K562 (cell line): ENCODE measurements at regions not wholly inside any gene's neighbourhood (a gene's known extent, or its start where the extent isn't known, plus 50 kb on each side); places are given as distances from the start of the nearest gene placed in this dataset.

Source experiments
- ATAC-seq: fragments of 200-7000 bp; cut with Tn5 transposase; 3 replicates; pipeline ENCODE4 v1.9.1; 2020; ENCODE audit warnings: moderate library complexity
- BruUV-seq: library from RNA; stranded (reverse); fragments of 400-500 nt; replicated peaks from 2 replicates; lab custom pipeline; 2021; lab: Mats Ljungman, UMichigan
- CTCF ChIA-PET: fragments of 300-600 bp; formaldehyde crosslinking; extraction: SDS; loops from one replicate; lab custom pipeline; 2021; ENCODE audit warnings: low intra/inter-chr PET ratio; lab: Yijun Ruan, JAX
- POLR2A ChIA-PET: fragments of 300-600, 350-650 bp; sonication (Branson Sonifier 250); formaldehyde crosslinking; extraction: SDS; loops from one replicate; lab custom pipeline; 2021; ENCODE audit warnings: antibody characterized with exemption, inconsistent platforms; lab: Yijun Ruan, JAX
- DNase-seq, 4 experiments: peaks; one replicate each; pipeline versions ENCODE4 v3.0.0 to v3.0.0-alpha.2; 2011 to 2018; ENCODE audit warnings: low spot score in 3 of 4, mixed read lengths in 3 of 4; ENCODE audit errors: extremely low read depth in 1 of 4
- FAIRE-seq: peaks from 2 replicates; lab custom pipeline; 2011; peaks lifted over from hg19 to GRCh38; lab: Jason Lieb, UNC
- H2AFZ ChIP-seq: 2 replicates; pipeline ENCODE4 v1.6.0; 2011; ENCODE audit warnings: low read depth, low read length, control low read depth, inconsistent platforms
- H3K27ac ChIP-seq: fragments of 200-600 bp; 3 replicates; pipeline ENCODE4 v1.8.0; 2011; ENCODE audit warnings: low read depth, mild to moderate bottlenecking, control low read depth, inconsistent platforms, low read length, moderate library complexity, mixed read lengths; ENCODE audit errors: extremely low read depth
- H3K27me3 ChIP-seq, 2 experiments: fragments of 300-600 bp in 1 of 2; 2 replicates in 1 of 2; 3 replicates in 1 of 2; pipeline versions ENCODE4 v1.6.0 to v1.8.0; 2011; ENCODE audit warnings: inconsistent platforms in 2 of 2, low read length in 2 of 2, mild to moderate bottlenecking in 1 of 2, mixed read lengths in 1 of 2, moderate library complexity in 1 of 2; ENCODE audit not compliant: control insufficient read depth in 2 of 2, insufficient read depth in 2 of 2
- H3K36me3 ChIP-seq: fragments of 300-600 bp; 3 replicates; pipeline ENCODE4 v1.8.0; 2011; ENCODE audit warnings: mild to moderate bottlenecking, low read length, inconsistent platforms; ENCODE audit not compliant: control insufficient read depth, insufficient read depth
- H3K4me1 ChIP-seq, 2 experiments: fragments of 200-600 bp in 1 of 2; replicated peaks in 1 of 2; 2 replicates in 1 of 2; 3 replicates in 1 of 2; pipeline versions ENCODE4 v1.5.1 to v1.8.0; 2011; ENCODE audit warnings: inconsistent platforms in 2 of 2, low read length in 2 of 2, mild to moderate bottlenecking in 1 of 2, mixed read lengths in 1 of 2, moderate library complexity in 1 of 2; ENCODE audit not compliant: control insufficient read depth in 2 of 2, insufficient read depth in 2 of 2
- H3K4me2 ChIP-seq: 2 replicates; pipeline ENCODE4 v1.6.1; 2011; ENCODE audit warnings: low read length, control low read depth, inconsistent platforms, mixed read lengths; ENCODE audit not compliant: insufficient read depth
- H3K4me3 ChIP-seq: fragments of 200-600 bp; sonication (generic), shearing (Covaris generic); 2 replicates; pipeline ENCODE4 v1.5.1; 2016; ENCODE audit warnings: control low read depth, inconsistent platforms
- H3K79me2 ChIP-seq: fragments of 200-600 bp; 3 replicates; pipeline ENCODE4 v1.8.0; 2011; ENCODE audit warnings: low read length, inconsistent platforms; ENCODE audit not compliant: control insufficient read depth, insufficient read depth
- H3K9ac ChIP-seq, 2 experiments: 2 replicates each; pipeline versions ENCODE4 v1.6.0 to v1.6.1; 2011; ENCODE audit warnings: low read depth in 2 of 2, low read length in 2 of 2, control low read depth in 1 of 2, inconsistent platforms in 1 of 2, mild to moderate bottlenecking in 1 of 2, mixed read lengths in 1 of 2; ENCODE audit not compliant: insufficient read depth in 1 of 2
- H3K9me1 ChIP-seq: one replicate; pipeline ENCODE4 v1.6.0; 2011; ENCODE audit warnings: inconsistent platforms, mild to moderate bottlenecking, low read length, moderate library complexity; ENCODE audit not compliant: control insufficient read depth, insufficient read depth
- H3K9me3 ChIP-seq: replicated peaks from 2 replicates; pipeline ENCODE4 v1.5.1; 2011; ENCODE audit warnings: low read depth, low read length, inconsistent platforms; ENCODE audit not compliant: control insufficient read depth, insufficient read depth
- H4K20me1 ChIP-seq: replicated peaks from 2 replicates; pipeline ENCODE4 v1.6.1; 2011; ENCODE audit warnings: low read length, inconsistent platforms, mixed read lengths; ENCODE audit not compliant: control insufficient read depth, insufficient read depth
- HOXB6 ChIP-seq: fragments of 250-450 bp; sonication (Bioruptor Pico); IDR thresholded peaks from 2 replicates; pipeline ENCODE4 v1.5.1; 2022; ENCODE audit warnings: mild to moderate bottlenecking, borderline replicate concordance
- LARP7 ChIP-seq: fragments of 450-650 bp; IDR thresholded peaks from 2 replicates; pipeline ENCODE4 v1.6.1; 2016
- MCM7 ChIP-seq, 2 experiments: fragments of 450-650 bp; IDR thresholded peaks; 2 replicates each; pipeline ENCODE4 v1.6.1; 2016 to 2018
- NBN ChIP-seq: fragments of 450-650 bp; IDR thresholded peaks from 2 replicates; pipeline ENCODE4 v1.6.1; 2016; ENCODE audit warnings: low read depth, mild to moderate bottlenecking
- NR2C2 ChIP-seq, 2 experiments: fragments of 200-800 bp in 1 of 2; sonication (Bioruptor generic) in 1 of 2; sonication (generic) in 1 of 2; formaldehyde crosslinking in 1 of 2; IDR thresholded peaks; 2 replicates each; pipeline versions ENCODE4 v1.6.1 to v1.8.0; 2016 to 2022; ENCODE audit warnings: mild to moderate bottlenecking in 1 of 2, missing compliant biosample characterization in 1 of 2, missing genetic modification characterization in 1 of 2, missing genetic modification reagents in 1 of 2
- TFAM ChIP-seq: fragments of 250-450 bp; sonication (Bioruptor Pico); conservative IDR thresholded peaks from 2 replicates; pipeline ENCODE4 v1.5.0; 2021; ENCODE audit warnings: mild to moderate bottlenecking, moderate library complexity
- WGBS: fragments of 100-300 bp; shearing (Covaris generic); methylation state at CpG from one replicate; pipeline ENCODE4 v1.1.6; 2016; ENCODE audit warnings: low coverage, mixed read lengths; ENCODE audit not compliant: insufficient coverage; ENCODE audit errors: missing lambda C conversion rate; 5-methylcytosine and 5-hydroxymethylcytosine counted together
- in situ Hi-C: fragments of 300-500 bp; cut with MboI; formaldehyde crosslinking; loops from 4 replicates; pipeline ENCODE4 v1.15.0; 2018; ENCODE audit warnings: inconsistent platforms, mixed read lengths
- intact Hi-C: fragments of 100-400 bp; cut with micrococcal nuclease; formaldehyde crosslinking; loops from 2 replicates; pipeline ENCODE4 v1.14.2; 2022
- TF ChIP-seq, protein P1 (sequence below): fragments of 200-800 bp; sonication (Bioruptor generic); IDR thresholded peaks from 2 replicates; pipeline ENCODE4 v1.6.1; 2017; ENCODE audit warnings: missing genetic modification characterization, missing compliant biosample characterization
- TF ChIP-seq, protein P2 (sequence below), 2 experiments: fragments of 450-650 bp in 1 of 2; sonication (generic) in 1 of 2; formaldehyde crosslinking; conservative IDR thresholded peaks; 2 replicates each; pipeline versions ENCODE4 v1.4.0 to v1.8.1; 2020 to 2022; ENCODE audit warnings: mild to moderate bottlenecking in 1 of 2, missing genetic modification reagents in 1 of 2
- TF ChIP-seq, protein P3 (sequence below), 2 experiments: IDR thresholded peaks in 1 of 2; conservative IDR thresholded peaks in 1 of 2; 2 replicates each; pipeline ENCODE4 v1.6.1; 2016; ENCODE audit warnings: low read depth in 2 of 2, mild to moderate bottlenecking in 1 of 2, missing compliant biosample characterization in 1 of 2, missing genetic modification characterization in 1 of 2, moderate library complexity in 1 of 2

DNA sequence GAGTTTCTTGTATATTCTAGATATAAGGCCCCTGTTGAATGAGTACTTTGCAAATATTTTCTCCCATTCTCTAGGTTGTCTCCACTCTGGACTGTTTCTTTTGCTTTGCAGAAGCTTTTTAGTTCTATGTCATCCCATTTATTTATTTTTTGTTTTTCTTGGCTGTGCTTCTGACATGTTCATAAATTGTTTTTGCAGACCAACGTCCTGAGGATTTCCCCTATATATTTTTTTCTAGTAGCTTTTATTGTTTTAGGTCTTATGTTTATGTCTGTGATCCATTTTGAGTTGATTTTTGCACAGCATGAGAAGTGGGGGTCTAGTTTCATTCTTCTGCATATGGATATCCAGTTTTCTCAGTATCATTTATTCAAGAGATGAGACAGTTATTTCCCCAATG is 70.4 kb upstream of the BTG1 start:
- BruUV-seq, result no TSS peak
- TF ChIP-seq NR2C2 (CRISPR knock-in tag; IDR thresholded peaks at IDR 0.05), result no peak
- no peak for TF ChIP-seq NR2C2 (tag; IDR thresholded peaks at IDR 0.05)
- TF ChIP-seq LARP7, result no peak
- no peak for TF ChIP-seq MCM7 (IDR thresholded peaks at IDR 0.05)
- no peak for TF ChIP-seq TFAM (CRISPR knock-in tag)
- Histone ChIP-seq H3K4me1 (no peaks in the 10 kb centered on the region), H3K27me3 (no peaks in the 10 kb centered on the region), H3K4me3 (no peak overlapping the region), H3K36me3 (no peaks in the 10 kb centered on the region), H4K20me1 (no peaks in the 10 kb centered on the region), H3K9me1 (no peaks in the 10 kb centered on the region), H2AFZ (no peak overlapping the region), H3K9me3 (no peaks in the 10 kb centered on the region), H3K9ac (no peak overlapping the region), H3K79me2 (no peaks in the 10 kb centered on the region), H3K27ac (no peak overlapping the region), H3K4me2 (no peak overlapping the region)
- ChIA-PET POLR2A (no interaction called here), CTCF (no interaction called here)
- intact Hi-C loops (no loop called here), in situ Hi-C loops (no loop called here)
- WGBS, result 0% methylated on average over 1 of the region's 1 CpG
- FAIRE-seq (no peak), ATAC-seq (no peak), DNase-seq (no peak)

DNA sequence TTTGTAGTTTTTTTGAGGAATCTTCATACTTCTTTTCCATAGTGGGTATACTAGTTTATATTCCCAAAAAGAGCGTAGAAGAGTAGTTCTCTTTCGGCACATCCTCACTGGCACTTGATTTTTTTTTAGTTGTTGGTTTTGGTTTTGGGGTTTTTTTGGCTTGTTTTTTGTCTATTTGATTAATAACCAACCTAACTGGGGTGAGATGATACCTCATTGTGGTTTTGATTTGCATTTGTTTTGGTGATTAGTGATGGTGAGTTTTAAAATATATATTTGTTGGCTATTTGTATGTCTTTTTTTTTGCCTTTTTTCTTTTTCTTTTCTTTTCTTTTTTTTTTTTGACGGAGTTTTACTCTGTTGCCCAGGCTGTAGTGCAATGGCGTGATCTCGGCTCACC is 69.7 kb upstream of the BTG1 start:
- 86% methylated on average over 5 of the region's 5 CpGs for WGBS
- Histone ChIP-seq H3K4me2 (no peak overlapping the region), H2AFZ (no peak overlapping the region), H3K27ac (no peak overlapping the region), H3K9ac (no peak overlapping the region), H3K36me3 (no peaks in the 10 kb centered on the region), H3K79me2 (no peaks in the 10 kb centered on the region), H4K20me1 (no peaks in the 10 kb centered on the region), H3K27me3 (no peaks in the 10 kb centered on the region), H3K4me3 (no peak overlapping the region), H3K9me1 (no peaks in the 10 kb centered on the region), H3K9me3 (no peaks in the 10 kb centered on the region), H3K4me1 (no peaks in the 10 kb centered on the region)
- ATAC-seq (no peak), FAIRE-seq (no peak), DNase-seq (no peak)
- no TSS peak for BruUV-seq
- POLR2A ChIA-PET, result interaction anchor here (0.5 kb wide), 1 partner anchor 45 kb away, joined by 3 read pairs; no protein-coding TSS in a partner anchor
- in situ Hi-C loops, result no loop called here
- CTCF ChIA-PET, result no interaction called here
- intact Hi-C loops, result no loop called here
- no peak for TF ChIP-seq HOXB6 (CRISPR knock-in tag)
- no peak for TF ChIP-seq NBN
- TF ChIP-seq, protein P1, sequence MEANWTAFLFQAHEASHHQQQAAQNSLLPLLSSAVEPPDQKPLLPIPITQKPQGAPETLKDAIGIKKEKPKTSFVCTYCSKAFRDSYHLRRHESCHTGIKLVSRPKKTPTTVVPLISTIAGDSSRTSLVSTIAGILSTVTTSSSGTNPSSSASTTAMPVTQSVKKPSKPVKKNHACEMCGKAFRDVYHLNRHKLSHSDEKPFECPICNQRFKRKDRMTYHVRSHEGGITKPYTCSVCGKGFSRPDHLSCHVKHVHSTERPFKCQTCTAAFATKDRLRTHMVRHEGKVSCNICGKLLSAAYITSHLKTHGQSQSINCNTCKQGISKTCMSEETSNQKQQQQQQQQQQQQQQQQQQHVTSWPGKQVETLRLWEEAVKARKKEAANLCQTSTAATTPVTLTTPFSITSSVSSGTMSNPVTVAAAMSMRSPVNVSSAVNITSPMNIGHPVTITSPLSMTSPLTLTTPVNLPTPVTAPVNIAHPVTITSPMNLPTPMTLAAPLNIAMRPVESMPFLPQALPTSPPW (CRISPR knock-in tag), result no peak
- TF ChIP-seq, protein P2, sequence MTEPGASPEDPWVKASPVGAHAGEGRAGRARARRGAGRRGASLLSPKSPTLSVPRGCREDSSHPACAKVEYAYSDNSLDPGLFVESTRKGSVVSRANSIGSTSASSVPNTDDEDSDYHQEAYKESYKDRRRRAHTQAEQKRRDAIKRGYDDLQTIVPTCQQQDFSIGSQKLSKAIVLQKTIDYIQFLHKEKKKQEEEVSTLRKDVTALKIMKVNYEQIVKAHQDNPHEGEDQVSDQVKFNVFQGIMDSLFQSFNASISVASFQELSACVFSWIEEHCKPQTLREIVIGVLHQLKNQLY (CRISPR knock-in tag; conservative IDR thresholded peaks at IDR 0.05), result no peak
- TF ChIP-seq, protein P3, sequence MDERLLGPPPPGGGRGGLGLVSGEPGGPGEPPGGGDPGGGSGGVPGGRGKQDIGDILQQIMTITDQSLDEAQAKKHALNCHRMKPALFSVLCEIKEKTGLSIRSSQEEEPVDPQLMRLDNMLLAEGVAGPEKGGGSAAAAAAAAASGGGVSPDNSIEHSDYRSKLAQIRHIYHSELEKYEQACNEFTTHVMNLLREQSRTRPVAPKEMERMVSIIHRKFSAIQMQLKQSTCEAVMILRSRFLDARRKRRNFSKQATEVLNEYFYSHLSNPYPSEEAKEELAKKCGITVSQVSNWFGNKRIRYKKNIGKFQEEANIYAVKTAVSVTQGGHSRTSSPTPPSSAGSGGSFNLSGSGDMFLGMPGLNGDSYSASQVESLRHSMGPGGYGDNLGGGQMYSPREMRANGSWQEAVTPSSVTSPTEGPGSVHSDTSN (CRISPR knock-in tag; IDR thresholded peaks at IDR 0.05; ENCODE audit: low read depth), result no peak
- TF ChIP-seq, protein P3 (tag; conservative IDR thresholded peaks at IDR 0.05; ENCODE audit: low read depth), result no peak
